22Rv1 (cell line): ENCODE measurements at regions not wholly inside any gene's neighbourhood (a gene's known extent, or its start where the extent isn't known, plus 50 kb on each side); places are given as distances from the start of the nearest gene placed in this dataset.

Experiments used
- CTCF ChIP-seq: fragments of 450-650 bp; IDR thresholded peaks from 2 replicates; pipeline ENCODE4 v1.5.1; 2017; ENCODE audit warnings: mild to moderate bottlenecking
- ZFX ChIP-seq: fragments of 450-650 bp; IDR thresholded peaks from 2 replicates; pipeline ENCODE4 v1.6.1; 2017; ENCODE audit warnings: antibody characterized with exemption, borderline replicate concordance

DNA sequence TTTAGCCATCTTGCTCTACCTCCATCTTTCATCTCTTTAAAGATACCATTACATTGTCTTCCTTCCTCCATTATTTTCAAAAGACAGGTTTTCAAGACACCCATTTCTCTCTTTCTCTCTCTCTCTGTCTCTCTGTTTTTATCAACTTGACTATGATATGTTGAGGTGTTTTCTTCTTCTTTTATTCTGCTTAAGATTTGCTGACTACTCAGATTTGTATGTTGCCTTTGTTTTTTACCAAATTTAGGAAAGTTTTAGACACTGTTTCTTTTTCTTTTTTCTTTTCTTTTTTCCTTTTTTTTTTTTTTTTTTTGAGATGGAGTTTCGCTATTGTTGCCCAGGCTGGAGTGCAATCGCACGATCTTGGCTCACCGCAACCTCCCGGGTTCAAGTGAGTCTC is 647.5 kb upstream of the VRK2 start:
- TF ChIP-seq CTCF: no peak
- TF ChIP-seq ZFX: no peak
